Endodermal cell (in vitro differentiated cells): ENCODE measurements at regions not wholly inside any gene's neighbourhood (a gene's known extent, or its start where the extent isn't known, plus 50 kb on each side); places are given as distances from the start of the nearest gene placed in this dataset.
"Not testable (repeated sequence)": the region's sequence is repeated elsewhere in the genome, so short reads cannot be mapped to it uniquely, and the experiment has no call there.

Source experiments
- DNase-seq: peaks from one replicate; pipeline ENCODE4 v3.0.0-alpha.2; 2017
- H3K27ac ChIP-seq: 2 replicates; pipeline ENCODE4 v1.5.1; 2013; ENCODE audit warnings: mild to moderate bottlenecking, low read depth, low read length, moderate library complexity
- H3K27me3 ChIP-seq: 2 replicates; pipeline ENCODE4 v1.6.1; 2013; ENCODE audit warnings: mild to moderate bottlenecking, low read length, moderate library complexity; ENCODE audit not compliant: insufficient read depth, control insufficient read depth, poor library complexity, severe bottlenecking
- H3K36me3 ChIP-seq: 2 replicates; pipeline ENCODE4 v1.7.0; 2013; ENCODE audit warnings: mild to moderate bottlenecking, low read length, moderate library complexity; ENCODE audit not compliant: control insufficient read depth, insufficient read depth
- H3K4me1 ChIP-seq: one replicate; pipeline ENCODE4 v1.7.0; 2013; ENCODE audit warnings: low read length; ENCODE audit not compliant: control insufficient read depth, insufficient read depth
- H3K4me3 ChIP-seq: 2 replicates; pipeline ENCODE4 v1.5.1; 2013; ENCODE audit warnings: mild to moderate bottlenecking, low read length, moderate library complexity
- H3K9ac ChIP-seq: 2 replicates; pipeline ENCODE4 v1.6.1; 2013; ENCODE audit warnings: mild to moderate bottlenecking, low read length, moderate library complexity; ENCODE audit not compliant: poor library complexity, severe bottlenecking; ENCODE audit errors: extremely low read depth
- H3K9me3 ChIP-seq: 2 replicates; pipeline ENCODE4 v1.6.1; 2013; ENCODE audit warnings: mild to moderate bottlenecking, low read length, moderate library complexity; ENCODE audit not compliant: control insufficient read depth
- H3K27ac Mint-ChIP-seq: 2 replicates; pipeline ENCODE4 v1.8.0; 2020; ENCODE audit warnings: mixed read lengths
- H3K27me3 Mint-ChIP-seq: 2 replicates; pipeline ENCODE4 v1.8.0; 2021; ENCODE audit warnings: mild to moderate bottlenecking, mixed read lengths; ENCODE audit not compliant: insufficient read depth
- H3K36me3 Mint-ChIP-seq: 2 replicates; pipeline ENCODE4 v1.8.0; 2020; ENCODE audit warnings: low read depth, mixed read lengths
- H3K4me1 Mint-ChIP-seq: 2 replicates; pipeline ENCODE4 v1.8.0; 2020; ENCODE audit warnings: mixed read lengths
- H3K4me3 Mint-ChIP-seq: 2 replicates; pipeline ENCODE4 v1.8.0; 2020; ENCODE audit warnings: mild to moderate bottlenecking, moderate library complexity, mixed read lengths
- H3K9me3 Mint-ChIP-seq: 2 replicates; pipeline ENCODE4 v1.8.0; 2020; ENCODE audit warnings: mild to moderate bottlenecking, mixed read lengths
- CTCF ChIP-seq: fragments of 200-600 bp; sonication (generic); conservative IDR thresholded peaks from 2 replicates; pipeline ENCODE4 v1.5.0; 2021; ENCODE audit warnings: antibody characterized with exemption, mild to moderate bottlenecking
- WGBS, 2 experiments: methylation state at CpG; one replicate each; pipeline versions ENCODE4 v1.1.5 to v1.1.7; 2013; ENCODE audit warnings: missing lambda C conversion rate in 2 of 2, mixed read lengths in 1 of 2; ENCODE audit not compliant: insufficient coverage in 1 of 2, insufficient read length in 1 of 2; 5-methylcytosine and 5-hydroxymethylcytosine counted together

DNA sequence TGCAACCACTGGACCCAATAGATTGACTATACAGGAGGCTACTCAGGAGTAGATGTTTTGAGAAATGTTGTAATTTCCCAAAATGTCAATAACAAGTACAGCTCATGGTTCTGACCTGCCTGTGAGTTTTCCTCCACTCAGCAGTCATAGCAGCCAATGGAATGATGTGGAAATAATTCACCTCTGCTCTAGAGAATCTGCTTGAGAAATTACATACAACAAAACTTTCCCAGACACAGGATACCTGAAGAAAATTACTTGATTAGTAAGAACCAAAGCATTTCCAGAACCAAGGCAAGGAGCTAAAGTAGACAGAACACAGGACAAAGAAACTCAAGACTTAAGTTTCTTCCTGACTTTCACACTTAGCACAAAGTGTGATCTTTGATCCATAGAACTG lies 218.9 kb upstream of the SETMAR start:
- H3K4me3 Mint-ChIP-seq: no peak overlapping the region
- Histone ChIP-seq H3K4me3 (no peak overlapping the region), H3K9ac (no peak overlapping the region), H3K9me3 (no peaks in the 10 kb centered on the region), H3K4me1 (peaks cover 16% of the 10 kb centered on the region), H3K27me3 (no peaks in the 10 kb centered on the region), H3K36me3 (no peaks in the 10 kb centered on the region), H3K27ac (no peak overlapping the region)
- no peak overlapping the region for H3K27ac Mint-ChIP-seq
- peaks cover 9% of the 10 kb centered on the region for H3K4me1 Mint-ChIP-seq
- DNase-seq: no peak
- peaks cover 2% of the 10 kb centered on the region for H3K27me3 Mint-ChIP-seq
- no peaks in the 10 kb centered on the region for H3K36me3 Mint-ChIP-seq
- H3K9me3 Mint-ChIP-seq: no peaks in the 10 kb centered on the region
- TF ChIP-seq CTCF: no peak

- H3K27me3 ChIP-seq, DNase-seq, H3K4me3 Mint-ChIP-seq, H3K4me1 Mint-ChIP-seq, H3K36me3 Mint-ChIP-seq, H3K4me3 ChIP-seq, H3K9ac ChIP-seq, H3K9me3 ChIP-seq, H3K27ac Mint-ChIP-seq, H3K27ac ChIP-seq, H3K27me3 Mint-ChIP-seq, H3K9me3 Mint-ChIP-seq, H3K36me3 ChIP-seq: not testable (repeated sequence)
- peaks cover 16% of the 10 kb centered on the region for H3K4me1 ChIP-seq
- WGBS, 2 experiments: 94 to 96% methylated on average over 2 to 3 of the region's 3 CpGs
Observed at GRCh38 chr3:4086662-4087061, 216.5 kb upstream of the SETMAR start.

DNA sequence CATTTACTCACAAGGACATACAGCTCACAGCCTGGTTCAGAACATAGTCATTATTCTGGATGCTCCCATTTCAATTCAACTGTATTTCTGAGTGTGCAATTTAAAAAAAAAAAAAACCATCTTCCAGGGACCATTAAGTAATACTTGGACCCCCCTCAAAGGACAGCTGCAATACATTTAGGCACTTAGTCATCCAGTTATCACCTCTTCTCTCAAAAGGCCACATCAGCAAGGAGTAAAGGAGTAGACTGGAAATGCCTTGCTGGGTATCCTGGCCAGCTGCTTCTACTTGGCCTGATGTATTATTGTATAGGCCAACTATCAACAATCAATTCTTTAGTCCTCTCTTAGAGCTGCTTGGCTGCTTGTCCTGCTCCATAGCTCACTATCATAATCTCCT lies 211.4 kb upstream of the SETMAR start:
- Histone ChIP-seq H3K27me3 (no peaks in the 10 kb centered on the region), H3K4me3 (no peak overlapping the region), H3K9ac (no peak overlapping the region), H3K36me3 (no peaks in the 10 kb centered on the region), H3K9me3 (no peaks in the 10 kb centered on the region), H3K27ac (no peak overlapping the region), H3K4me1 (no peaks in the 10 kb centered on the region)
- peaks cover 5% of the 10 kb centered on the region for H3K27me3 Mint-ChIP-seq
- H3K9me3 Mint-ChIP-seq: no peaks in the 10 kb centered on the region
- no peaks in the 10 kb centered on the region for H3K36me3 Mint-ChIP-seq
- no peak for TF ChIP-seq CTCF
- DNase-seq: no peak
- H3K27ac Mint-ChIP-seq: no peak overlapping the region
- H3K4me3 Mint-ChIP-seq: no peak overlapping the region
- H3K4me1 Mint-ChIP-seq: no peaks in the 10 kb centered on the region

DNA sequence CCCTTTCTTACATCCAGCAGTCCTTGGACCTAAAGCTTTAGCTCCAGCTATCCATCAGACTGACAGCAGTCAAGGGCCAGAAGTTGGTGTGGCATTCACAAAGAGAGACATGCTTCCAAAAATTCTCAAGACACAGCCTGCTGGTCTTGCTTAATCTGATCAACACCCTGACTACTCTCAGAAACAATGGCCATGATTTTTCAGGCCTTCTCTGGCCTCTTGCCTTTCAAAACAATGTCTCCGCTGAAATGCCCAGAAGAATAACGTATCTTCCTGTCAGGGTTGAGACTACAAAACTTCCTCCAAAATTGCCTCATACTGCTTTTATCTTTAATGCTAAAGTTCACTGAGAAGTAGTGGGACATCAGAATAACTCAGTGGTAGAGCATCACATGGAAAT lies 205.4 kb upstream of the SETMAR start:
- no peak overlapping the region for H3K9ac ChIP-seq
- Mint-ChIP-seq H3K4me1 (no peaks in the 10 kb centered on the region), H3K36me3 (no peaks in the 10 kb centered on the region), H3K4me3 (no peak overlapping the region), H3K27ac (no peak overlapping the region), H3K9me3 (peaks cover 9% of the 10 kb centered on the region), H3K27me3 (peaks cover 10% of the 10 kb centered on the region)
- no peaks in the 10 kb centered on the region for H3K9me3 ChIP-seq
- peak overlapping the region; percentile 36 for H3K27ac ChIP-seq
- no peak overlapping the region for H3K4me3 ChIP-seq
- DNase-seq: no peak
- no peaks in the 10 kb centered on the region for H3K4me1 ChIP-seq
- H3K27me3 ChIP-seq: no peaks in the 10 kb centered on the region
- H3K36me3 ChIP-seq: no peaks in the 10 kb centered on the region
- WGBS, 2 experiments: 93 to 100% methylated on average over 1 to 2 of the region's 2 CpGs
- no peak for TF ChIP-seq CTCF
